ENCODE measurements at regions not wholly inside any gene's neighbourhood (a gene's known extent, or its start where the extent isn't known, plus 50 kb on each side); places are given as distances from the start of the nearest gene placed in this dataset.

GRCh38 chr13:19324325-19324724 lies 142.7 kb upstream of the TUBA3C start:
- H3K36me3 Mint-ChIP-seq, result peaks cover 0 to 8% (median 0%) of the 10 kb centered on the region in 5 donors
- Histone ChIP-seq H3K4me3 (ENCODE audit: low read length) (no peak overlapping the region), H3K36me3 (ENCODE audit: control insufficient read depth in 2 of 3, insufficient read depth in 3 of 3, low read length in 3 of 3) (no peaks in the 10 kb centered on the region), H3K27ac (ENCODE audit: low read depth, low read length) (no peak overlapping the region), H3K27me3 (ENCODE audit: control insufficient read depth in 2 of 2, insufficient read depth in 2 of 2, low read length in 2 of 2) (no peaks in the 10 kb centered on the region), H3K9me3 (ENCODE audit: control insufficient read depth in 2 of 3, low read length in 3 of 3) (peaks cover 0 to 17% (median 0%) of the 10 kb centered on the region in 3 experiments), H3K4me1 (ENCODE audit: control insufficient read depth in 2 of 2, insufficient read depth in 2 of 2, low read length in 2 of 2) (no peaks in the 10 kb centered on the region)
- no peaks in the 10 kb centered on the region for H3K4me1 Mint-ChIP-seq
- ChIA-PET CTCF (no interaction called here), POLR2A (no interaction called here)
- peaks cover 0 to 31% (median 15%) of the 10 kb centered on the region in 5 donors for H3K27me3 Mint-ChIP-seq
- intact Hi-C loops (cut with micrococcal nuclease), result no loop called here
- no peak overlapping the region for H3K4me3 Mint-ChIP-seq
- H3K27ac Mint-ChIP-seq, result no peak overlapping the region
- ATAC-seq (no peak), DNase-seq (no peak)
- peaks cover 0 to 26% (median 15%) of the 10 kb centered on the region in 11 donors for H3K9me3 Mint-ChIP-seq

DNA sequence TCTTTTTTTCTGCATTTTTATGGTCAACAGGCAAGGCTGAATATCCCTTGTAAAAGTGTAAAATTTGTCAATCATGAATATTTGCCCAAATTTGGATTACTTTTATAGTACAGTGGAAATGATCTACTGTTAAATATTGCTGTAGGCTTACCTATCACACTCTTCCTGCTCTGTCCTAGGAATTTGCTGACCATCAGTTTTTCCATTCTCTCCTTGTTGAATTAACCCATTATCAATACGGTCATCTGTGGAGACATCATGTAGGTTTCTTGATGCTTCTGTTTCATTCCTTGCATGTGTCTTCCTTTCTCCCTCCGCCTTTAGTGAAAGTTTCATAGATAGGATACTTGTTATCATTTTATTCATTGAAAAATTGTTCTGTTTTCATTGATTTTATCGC lies 139.6 kb upstream of the TUBA3C start:
- intact Hi-C loops (cut with micrococcal nuclease), result no loop called here
- H3K27me3 Mint-ChIP-seq, result peaks cover 0 to 21% (median 11%) of the 10 kb centered on the region in 5 donors
- no peak overlapping the region for H3K27ac Mint-ChIP-seq
- peaks cover 0 to 30% (median 15%) of the 10 kb centered on the region in 11 donors for H3K9me3 Mint-ChIP-seq
- no peak for DNase-seq
- Histone ChIP-seq H3K4me1 (ENCODE audit: control insufficient read depth in 2 of 2, insufficient read depth in 2 of 2, low read length in 2 of 2) (no peaks in the 10 kb centered on the region), H3K27ac (ENCODE audit: low read depth, low read length) (no peak overlapping the region), H3K4me3 (ENCODE audit: low read length) (no peak overlapping the region), H3K9me3 (ENCODE audit: control insufficient read depth in 2 of 3, low read length in 3 of 3) (peaks cover 0 to 17% (median 0%) of the 10 kb centered on the region in 3 experiments), H3K27me3 (ENCODE audit: control insufficient read depth in 2 of 2, insufficient read depth in 2 of 2, low read length in 2 of 2) (no peaks in the 10 kb centered on the region), H3K36me3 (ENCODE audit: control insufficient read depth in 2 of 3, insufficient read depth in 3 of 3, low read length in 3 of 3) (no peaks in the 10 kb centered on the region)
- POLR2A ChIA-PET, result no interaction called here
- no peak overlapping the region for H3K4me3 Mint-ChIP-seq
- peaks cover 0 to 2% (median 0%) of the 10 kb centered on the region in 7 donors for H3K4me1 Mint-ChIP-seq
- ATAC-seq, result no peak
- CTCF ChIA-PET, result no interaction called here
- H3K36me3 Mint-ChIP-seq, result peaks cover 0 to 8% (median 0%) of the 10 kb centered on the region in 5 donors

DNA sequence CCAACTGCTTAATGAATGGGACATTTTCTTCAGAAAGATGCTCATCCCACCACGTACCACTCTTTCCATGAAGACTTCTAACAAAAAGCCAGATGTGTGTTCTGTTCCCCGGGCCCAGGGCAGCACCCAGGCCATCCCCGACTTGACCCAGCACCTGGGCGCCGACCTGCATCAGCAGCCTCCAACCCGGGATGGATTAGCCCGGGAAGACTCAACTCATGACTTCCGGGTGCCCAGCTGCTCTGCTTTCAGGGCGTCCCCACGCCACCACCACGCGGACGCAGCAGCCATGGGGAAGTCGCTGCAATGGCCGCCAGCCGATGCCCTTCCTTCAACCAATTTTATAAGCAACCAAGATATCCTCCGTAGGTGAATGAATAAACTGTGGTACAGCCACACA lies 123.8 kb upstream of the TUBA3C start:
- ATAC-seq, result no peak
- intact Hi-C loops (cut with micrococcal nuclease), result no loop called here
- Histone ChIP-seq H3K27me3 (ENCODE audit: control insufficient read depth in 2 of 2, insufficient read depth in 2 of 2, low read length in 2 of 2) (no peaks in the 10 kb centered on the region), H3K36me3 (ENCODE audit: control insufficient read depth in 2 of 3, insufficient read depth in 3 of 3, low read length in 3 of 3) (no peaks in the 10 kb centered on the region), H3K4me1 (ENCODE audit: control insufficient read depth in 2 of 2, insufficient read depth in 2 of 2, low read length in 2 of 2) (no peaks in the 10 kb centered on the region), H3K4me3 (ENCODE audit: low read length) (no peak overlapping the region), H3K9me3 (ENCODE audit: control insufficient read depth in 2 of 3, low read length in 3 of 3) (peaks cover 0 to 3% (median 0%) of the 10 kb centered on the region in 3 experiments), H3K27ac (ENCODE audit: low read depth, low read length) (no peak overlapping the region)
- H3K27me3 Mint-ChIP-seq, result peaks cover 0 to 11% (median 0%) of the 10 kb centered on the region in 5 donors
- H3K9me3 Mint-ChIP-seq, result peaks cover 0 to 17% (median 6%) of the 10 kb centered on the region in 11 donors
- no peak for DNase-seq
- no peak overlapping the region for H3K4me3 Mint-ChIP-seq
- CTCF ChIA-PET, result no interaction called here
- H3K36me3 Mint-ChIP-seq, result no peaks in the 10 kb centered on the region
- POLR2A ChIA-PET, result no interaction called here
- no peaks in the 10 kb centered on the region for H3K4me1 Mint-ChIP-seq
- no peak overlapping the region for H3K27ac Mint-ChIP-seq

- H3K4me1 ChIP-seq (ENCODE audit: control insufficient read depth in 2 of 2, insufficient read depth in 2 of 2, low read length in 2 of 2), result no peaks in the 10 kb centered on the region
- Mint-ChIP-seq H3K9me3 (peaks cover 0 to 16% (median 5%) of the 10 kb centered on the region in 11 donors), H3K27ac (no peak overlapping the region), H3K36me3 (no peaks in the 10 kb centered on the region), H3K4me1 (no peaks in the 10 kb centered on the region), H3K4me3 (no peak overlapping the region), H3K27me3 (peaks cover 0 to 20% (median 16%) of the 10 kb centered on the region in 5 donors)
- no peak overlapping the region for H3K27ac ChIP-seq (ENCODE audit: low read depth, low read length)
- ChIA-PET POLR2A (no interaction called here), CTCF (no interaction called here)
- H3K36me3 ChIP-seq (ENCODE audit: control insufficient read depth in 2 of 3, insufficient read depth in 3 of 3, low read length in 3 of 3), result no peaks in the 10 kb centered on the region
- no peak for ATAC-seq
- intact Hi-C loops (cut with micrococcal nuclease), result no loop called here
- H3K27me3 ChIP-seq (ENCODE audit: control insufficient read depth in 2 of 2, insufficient read depth in 2 of 2, low read length in 2 of 2), result no peaks in the 10 kb centered on the region
- H3K9me3 ChIP-seq (ENCODE audit: control insufficient read depth in 2 of 3, low read length in 3 of 3), result no peaks in the 10 kb centered on the region
- no peak for DNase-seq
- H3K4me3 ChIP-seq (ENCODE audit: low read length), result no peak overlapping the region
Observed at GRCh38 chr13:19289180-19289579, 107.6 kb upstream of the TUBA3C start.

DNA sequence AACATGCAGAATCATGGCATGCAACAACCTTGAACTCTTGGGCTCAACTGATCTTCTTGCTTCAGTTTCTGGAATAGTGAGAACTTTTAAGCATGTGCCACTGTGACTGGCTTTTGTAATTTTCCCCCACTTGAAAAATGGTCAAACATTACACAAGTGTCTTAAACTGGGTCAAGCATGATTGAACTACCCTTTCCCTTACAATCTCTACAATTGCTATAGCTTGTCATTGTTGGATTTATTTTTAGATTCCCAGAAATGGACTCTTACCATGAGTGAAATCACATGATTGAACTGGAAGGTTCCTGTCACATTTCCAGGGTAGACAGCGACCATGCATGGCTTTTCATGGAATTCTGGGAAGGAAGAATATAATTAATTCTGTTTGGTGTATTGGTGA lies 102.2 kb upstream of the TUBA3C start:
- no peaks in the 10 kb centered on the region for H3K4me1 ChIP-seq (ENCODE audit: control insufficient read depth in 2 of 2, insufficient read depth in 2 of 2, low read length in 2 of 2)
- H3K27me3 Mint-ChIP-seq, result peaks cover 0 to 9% (median 0%) of the 10 kb centered on the region in 5 donors
- no peak overlapping the region for H3K4me3 Mint-ChIP-seq

GRCh38 chr13:19268331-19268730 lies 86.7 kb upstream of the TUBA3C start:
- Histone ChIP-seq H3K36me3 (ENCODE audit: control insufficient read depth in 2 of 3, insufficient read depth in 3 of 3, low read length in 3 of 3) (no peaks in the 10 kb centered on the region), H3K4me3 (ENCODE audit: low read length) (no peak overlapping the region), H3K27me3 (ENCODE audit: control insufficient read depth in 2 of 2, insufficient read depth in 2 of 2, low read length in 2 of 2) (no peaks in the 10 kb centered on the region), H3K4me1 (ENCODE audit: control insufficient read depth in 2 of 2, insufficient read depth in 2 of 2, low read length in 2 of 2) (no peaks in the 10 kb centered on the region), H3K27ac (ENCODE audit: low read depth, low read length) (no peak overlapping the region), H3K9me3 (ENCODE audit: control insufficient read depth in 2 of 3, low read length in 3 of 3) (no peaks in the 10 kb centered on the region)
- Mint-ChIP-seq H3K4me1 (no peaks in the 10 kb centered on the region), H3K36me3 (peaks cover 0 to 5% (median 0%) of the 10 kb centered on the region in 5 donors), H3K4me3 (no peak overlapping the region), H3K9me3 (peaks cover 0 to 16% (median 3%) of the 10 kb centered on the region in 11 donors), H3K27me3 (peaks cover 0 to 37% (median 17%) of the 10 kb centered on the region in 5 donors), H3K27ac (no peak overlapping the region)
- ChIA-PET POLR2A (no interaction called here), CTCF (no interaction called here)
- no peak for ATAC-seq
- no peak for DNase-seq
- intact Hi-C loops (cut with micrococcal nuclease), result no loop called here

More for the DNA sequence above, 102.2 kb upstream of the TUBA3C start:
- Histone ChIP-seq H3K4me3 (ENCODE audit: low read length) (no peak overlapping the region), H3K27ac (ENCODE audit: low read depth, low read length) (no peak overlapping the region), H3K36me3 (ENCODE audit: control insufficient read depth in 2 of 3, insufficient read depth in 3 of 3, low read length in 3 of 3) (no peaks in the 10 kb centered on the region), H3K9me3 (ENCODE audit: control insufficient read depth in 2 of 3, low read length in 3 of 3) (no peaks in the 10 kb centered on the region), H3K27me3 (ENCODE audit: control insufficient read depth in 2 of 2, insufficient read depth in 2 of 2, low read length in 2 of 2) (no peaks in the 10 kb centered on the region)
- intact Hi-C loops (cut with micrococcal nuclease), result no loop called here
- CTCF ChIA-PET, result no interaction called here
- no peak for ATAC-seq
- Mint-ChIP-seq H3K9me3 (peaks cover 0 to 28% (median 6%) of the 10 kb centered on the region in 11 donors), H3K36me3 (no peaks in the 10 kb centered on the region), H3K4me1 (no peaks in the 10 kb centered on the region), H3K27ac (no peak overlapping the region)
- DNase-seq, result no peak
- POLR2A ChIA-PET, result no interaction called here

GRCh38 chr13:19267746-19268145 lies 86.1 kb upstream of the TUBA3C start:
- no peak overlapping the region for H3K27ac Mint-ChIP-seq
- H3K27me3 Mint-ChIP-seq, result peaks cover 0 to 36% (median 16%) of the 10 kb centered on the region in 5 donors
- H3K4me3 Mint-ChIP-seq, result no peak overlapping the region
- ATAC-seq, result no peak
- H3K4me1 ChIP-seq (ENCODE audit: control insufficient read depth in 2 of 2, insufficient read depth in 2 of 2, low read length in 2 of 2), result no peaks in the 10 kb centered on the region
- peaks cover 0 to 5% (median 0%) of the 10 kb centered on the region in 5 donors for H3K36me3 Mint-ChIP-seq
- intact Hi-C loops (cut with micrococcal nuclease), result no loop called here
- H3K36me3 ChIP-seq (ENCODE audit: control insufficient read depth in 2 of 3, insufficient read depth in 3 of 3, low read length in 3 of 3), result no peaks in the 10 kb centered on the region
- no peaks in the 10 kb centered on the region for H3K4me1 Mint-ChIP-seq
- DNase-seq, result no peak
- no peak overlapping the region for H3K4me3 ChIP-seq (ENCODE audit: low read length)
- H3K27me3 ChIP-seq (ENCODE audit: control insufficient read depth in 2 of 2, insufficient read depth in 2 of 2, low read length in 2 of 2), result no peaks in the 10 kb centered on the region
- ChIA-PET CTCF (no interaction called here), POLR2A (no interaction called here)
- H3K27ac ChIP-seq (ENCODE audit: low read depth, low read length), result no peak overlapping the region
- H3K9me3 Mint-ChIP-seq, result peaks cover 0 to 14% (median 3%) of the 10 kb centered on the region in 11 donors
- no peaks in the 10 kb centered on the region for H3K9me3 ChIP-seq (ENCODE audit: control insufficient read depth in 2 of 3, low read length in 3 of 3)
